ENCODE measurements at regions not wholly inside any gene's neighbourhood (a gene's known extent, or its start where the extent isn't known, plus 50 kb on each side); places are given as distances from the start of the nearest gene placed in this dataset.

GRCh38 chr13:89214185-89214584 lies 1543.0 kb downstream of the SLITRK5 start:
- TF ChIP-seq POLR2A (IDR thresholded peaks at IDR 0.05; ENCODE audit: low read depth, low read length) (no peak), POLR2AphosphoS5 (IDR thresholded peaks at IDR 0.05; ENCODE audit: low read depth, low read length) (no peak)

Data from GM12892 (cell line).